Gastrocnemius medialis (tissue), 4 donors: ENCODE measurements at regions not wholly inside any gene's neighbourhood (a gene's known extent, or its start where the extent isn't known, plus 50 kb on each side); places are given as distances from the start of the nearest gene placed in this dataset.

Experiments
- CTCF ChIP-seq, 5 experiments: fragments of 450-650 bp in 3 of 5; fragments of 200-600 bp in 2 of 5; sonication (generic) in 2 of 5; IDR thresholded peaks in 4 of 5; conservative IDR thresholded peaks in 1 of 5; 1 replicate in 4 of 5; 2 replicates in 1 of 5; pipeline ENCODE4 v1.5.1; 2016 to 2019; ENCODE audit warnings: antibody characterized with exemption in 5 of 5, mild to moderate bottlenecking in 3 of 5, moderate library complexity in 3 of 5
- POLR2A ChIP-seq, 2 donors: fragments of 450-650 bp; IDR thresholded peaks; one replicate each; pipeline ENCODE4 v1.6.1; 2017; ENCODE audit warnings: antibody characterized with exemption in 2 of 2, mild to moderate bottlenecking in 2 of 2, moderate library complexity in 2 of 2

- peak in 1 of 5 experiments; percentile 34 for TF ChIP-seq CTCF (IDR thresholded peaks at IDR 0.05 in 4 of 5, conservative IDR thresholded peaks at IDR 0.05 in 1 of 5)
- TF ChIP-seq POLR2A (IDR thresholded peaks at IDR 0.05), result no peak
Observed at GRCh38 chr9:31119890-31120454, 1264.5 kb upstream of the ACO1 start.
